Middle frontal gyrus (tissue), 1 donor: ENCODE measurements at regions not wholly inside any gene's neighbourhood (a gene's known extent, or its start where the extent isn't known, plus 50 kb on each side); places are given as distances from the start of the nearest gene placed in this dataset.

Source experiments
- DNase-seq: peaks from one replicate; pipeline ENCODE4 v3.0.0-alpha.2; 2015; ENCODE audit warnings: low spot score; ENCODE audit errors: extremely low spot score

- no peak for DNase-seq
Observed at GRCh38 chr13:47521890-47522487, 479.1 kb downstream of the SUCLA2 start.

- no peak for DNase-seq
Observed at GRCh38 chr13:47519626-47520025, 481.4 kb downstream of the SUCLA2 start.

- no peak for DNase-seq
Observed at GRCh38 chr13:47518530-47518929, 482.5 kb downstream of the SUCLA2 start.

GRCh38 chr13:47511647-47512046 lies 489.4 kb downstream of the SUCLA2 start:
- no peak for DNase-seq

GRCh38 chr13:47508527-47509228 lies 492.4 kb downstream of the SUCLA2 start:
- no peak for DNase-seq

- DNase-seq = no peak
Observed at GRCh38 chr13:47503475-47503874, 497.6 kb downstream of the SUCLA2 start.

GRCh38 chr13:47502166-47502565 lies 498.9 kb downstream of the SUCLA2 start:
- no peak for DNase-seq

- no peak for DNase-seq
Observed at GRCh38 chr13:47499358-47500150, 501.5 kb downstream of the SUCLA2 start.

- no peak for DNase-seq
Observed at GRCh38 chr13:47484548-47484947, 516.5 kb downstream of the SUCLA2 start.

GRCh38 chr13:47481536-47481935 lies 519.5 kb downstream of the SUCLA2 start:
- DNase-seq = no peak

- DNase-seq = no peak
Observed at GRCh38 chr13:47480951-47481350, 520.1 kb downstream of the SUCLA2 start.

- no peak for DNase-seq
Observed at GRCh38 chr13:47480121-47480520, 521.0 kb downstream of the SUCLA2 start.

- DNase-seq = no peak
Observed at GRCh38 chr13:47478985-47479384, 522.1 kb downstream of the SUCLA2 start.

- no peak for DNase-seq
Observed at GRCh38 chr13:47475441-47475948, 525.6 kb downstream of the SUCLA2 start.

- no peak for DNase-seq
Observed at GRCh38 chr13:47474839-47475238, 526.2 kb downstream of the SUCLA2 start.

- no peak for DNase-seq
Observed at GRCh38 chr13:47474326-47474725, 526.7 kb downstream of the SUCLA2 start.

- DNase-seq = no peak
Observed at GRCh38 chr13:47472516-47472915, 528.6 kb downstream of the SUCLA2 start.

GRCh38 chr13:47463726-47464125 lies 537.3 kb downstream of the SUCLA2 start:
- DNase-seq = no peak

- DNase-seq = no peak
Observed at GRCh38 chr13:47463002-47463401, 538.1 kb downstream of the SUCLA2 start.

GRCh38 chr13:47461816-47462215 lies 539.3 kb downstream of the SUCLA2 start:
- DNase-seq = no peak

- no peak for DNase-seq
Observed at GRCh38 chr13:47459512-47459911, 541.6 kb downstream of the SUCLA2 start.

GRCh38 chr13:47457626-47458025 lies 543.4 kb downstream of the SUCLA2 start:
- no peak for DNase-seq
